HK-2 (cell line): ENCODE measurements at regions not wholly inside any gene's neighbourhood (a gene's known extent, or its start where the extent isn't known, plus 50 kb on each side); places are given as distances from the start of the nearest gene placed in this dataset.

Source experiments
- DNase-seq: peaks from one replicate; pipeline ENCODE4 v3.0.0-alpha.2; 2018; ENCODE audit not compliant: unreplicated experiment

DNA sequence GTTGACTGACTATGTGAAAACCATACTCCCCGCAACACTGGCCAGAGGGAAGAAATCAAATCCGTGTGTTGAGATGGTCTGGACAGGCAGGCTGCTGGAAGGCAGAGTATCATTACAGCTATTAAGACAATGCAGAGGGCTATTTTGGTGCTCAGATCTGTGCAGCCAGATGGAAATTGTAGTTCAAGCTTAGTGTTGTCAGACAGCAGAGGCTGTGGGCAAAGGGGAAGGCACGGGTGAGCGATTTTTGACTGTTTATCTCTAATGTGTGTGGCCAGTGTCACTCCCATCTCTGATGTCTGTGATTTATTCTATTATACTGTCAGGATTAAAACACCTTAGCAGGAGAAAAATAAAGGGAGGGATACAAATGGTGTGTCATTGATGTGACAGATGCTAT, 984.4 kb upstream of the WWC1 start:
- DNase-seq, result no peak

DNA sequence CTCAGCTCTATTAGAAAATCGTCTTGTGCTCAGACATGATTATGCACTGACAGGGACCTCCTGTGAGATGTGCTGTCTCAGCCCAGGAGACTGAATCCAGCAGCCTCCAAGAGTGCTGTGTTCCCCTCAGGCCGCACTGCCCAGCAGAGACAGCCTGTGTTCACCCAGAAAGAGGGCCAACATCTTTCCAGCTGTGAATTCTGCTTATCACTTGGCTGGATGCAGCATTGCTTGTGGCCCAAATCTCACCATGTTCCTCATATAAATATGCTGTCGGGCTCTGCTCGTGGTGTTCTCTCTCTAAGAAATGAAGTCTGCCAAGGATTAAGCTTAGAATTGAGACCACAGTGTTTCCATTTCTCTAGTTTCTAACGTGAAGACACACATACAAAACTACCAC, 983.0 kb upstream of the WWC1 start:
- no peak for DNase-seq

DNA sequence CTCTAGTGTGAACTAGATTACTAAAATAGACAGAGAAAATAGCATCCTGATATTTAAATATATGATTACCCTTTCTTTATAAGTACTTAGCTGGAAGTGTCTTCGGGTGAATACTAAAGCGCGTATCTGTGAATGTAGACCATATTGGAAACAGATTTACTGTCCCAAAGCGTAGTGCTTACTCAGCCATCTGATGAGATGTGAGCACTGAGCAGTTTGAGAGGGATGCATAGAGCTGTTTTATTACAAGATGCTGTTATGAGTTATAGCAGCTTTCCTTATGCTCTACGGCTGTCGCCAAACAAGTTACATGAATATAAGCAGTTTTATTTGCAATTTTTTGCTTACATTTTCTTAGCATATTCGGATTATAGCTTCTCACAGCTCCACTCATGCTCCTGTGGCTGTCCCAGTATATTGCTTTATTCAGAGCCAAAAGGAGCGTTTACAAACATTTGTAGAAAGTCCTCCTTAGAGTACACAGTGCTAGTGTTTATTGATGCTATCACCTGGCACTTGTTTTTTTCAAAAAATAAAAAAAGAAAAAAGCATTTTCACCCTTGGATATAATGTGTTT, 981.4 kb upstream of the WWC1 start:
- DNase-seq, result no peak

DNA sequence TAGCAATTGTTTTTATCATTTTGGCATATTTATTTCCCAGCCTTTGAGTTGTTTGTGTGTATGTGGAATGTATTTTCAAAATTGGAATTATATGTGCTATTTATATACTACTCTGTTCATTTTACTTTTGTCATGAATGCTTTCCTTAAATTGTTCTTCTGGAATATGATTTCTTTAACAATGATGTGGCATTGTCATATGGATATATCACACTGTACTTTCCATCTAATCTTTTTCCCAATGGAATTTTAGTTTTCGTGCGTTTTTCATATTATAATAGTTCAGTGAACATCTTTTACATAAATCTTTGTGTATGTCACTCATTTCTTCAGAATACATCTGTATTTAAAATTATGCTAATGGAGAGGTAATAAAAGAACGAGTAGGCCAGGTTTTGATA, 980.1 kb upstream of the WWC1 start:
- no peak for DNase-seq

DNA sequence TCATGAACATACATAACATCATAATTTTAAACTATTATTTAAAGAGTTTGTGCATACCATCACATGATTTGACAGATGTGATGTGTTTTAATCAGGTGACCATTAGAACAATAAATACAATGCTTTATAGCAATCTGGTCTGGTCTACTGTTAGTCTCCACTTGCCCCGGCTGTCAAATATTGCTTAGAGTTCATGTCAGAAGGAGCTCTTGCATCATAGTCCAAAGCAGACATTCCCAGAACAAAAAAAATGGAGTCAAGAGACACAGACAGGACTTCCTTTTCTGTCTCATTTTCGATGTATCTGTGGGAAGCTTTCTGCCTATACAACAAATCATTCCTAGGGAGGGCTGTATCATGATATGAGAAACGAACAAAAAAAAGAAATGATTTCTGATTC, 979.2 kb upstream of the WWC1 start:
- DNase-seq, result no peak

DNA sequence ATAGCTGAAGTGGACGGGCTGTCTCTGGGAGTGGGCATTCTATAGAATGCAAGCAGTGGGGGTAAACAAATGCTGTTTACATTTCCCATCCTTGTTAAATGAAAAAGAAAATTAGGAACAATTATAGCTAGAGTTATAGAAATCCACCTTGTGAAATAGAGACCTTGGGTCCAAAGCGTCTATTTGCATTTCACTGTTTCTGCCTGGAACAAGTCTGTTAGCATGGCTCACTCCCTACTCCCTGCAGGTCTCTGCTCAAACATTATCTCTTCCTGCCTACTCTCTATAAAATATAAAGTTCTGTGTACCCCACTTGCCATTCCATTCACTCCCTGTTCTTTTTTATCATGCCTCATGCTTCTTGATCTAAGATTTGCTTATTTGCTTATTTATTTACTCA, 975.7 kb upstream of the WWC1 start:
- DNase-seq, result no peak

DNA sequence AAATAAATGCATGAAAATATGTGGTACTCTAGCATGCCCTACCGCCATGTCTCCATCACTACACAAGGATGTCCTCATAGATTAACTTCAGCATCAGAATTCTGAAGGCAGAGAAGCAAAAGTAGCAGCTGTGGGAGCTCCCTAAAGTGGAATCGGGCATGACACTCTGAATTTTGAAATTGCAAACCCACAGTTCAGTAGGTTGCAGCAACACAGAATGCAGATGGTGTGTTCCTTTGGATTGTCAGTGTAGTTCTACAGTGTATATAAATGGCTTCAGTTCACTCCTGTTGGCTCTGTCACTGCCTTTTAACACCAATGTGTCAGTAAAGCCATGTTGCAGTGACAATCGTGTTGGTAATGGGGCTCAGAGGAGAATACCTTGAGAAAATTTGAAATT, 973.6 kb upstream of the WWC1 start:
- no peak for DNase-seq

DNA sequence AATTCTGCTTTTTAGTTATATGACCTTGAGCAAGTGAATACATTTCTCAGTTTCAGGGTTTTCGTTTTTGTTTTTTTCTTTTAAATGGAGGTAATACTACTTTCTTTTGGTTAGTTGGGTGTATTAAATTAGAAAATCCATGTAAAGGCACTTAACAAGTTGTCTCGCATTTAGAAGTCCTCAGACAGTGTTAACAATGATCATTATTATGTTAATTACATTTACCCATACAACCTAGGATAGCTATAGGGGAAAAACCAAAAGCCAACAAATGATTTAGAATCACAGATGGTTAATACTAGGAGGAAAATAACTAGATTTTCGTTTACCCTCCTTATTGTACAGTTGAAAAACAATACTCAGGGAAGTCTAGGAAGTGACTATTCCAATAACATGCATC, 972.2 kb upstream of the WWC1 start:
- no peak for DNase-seq

DNA sequence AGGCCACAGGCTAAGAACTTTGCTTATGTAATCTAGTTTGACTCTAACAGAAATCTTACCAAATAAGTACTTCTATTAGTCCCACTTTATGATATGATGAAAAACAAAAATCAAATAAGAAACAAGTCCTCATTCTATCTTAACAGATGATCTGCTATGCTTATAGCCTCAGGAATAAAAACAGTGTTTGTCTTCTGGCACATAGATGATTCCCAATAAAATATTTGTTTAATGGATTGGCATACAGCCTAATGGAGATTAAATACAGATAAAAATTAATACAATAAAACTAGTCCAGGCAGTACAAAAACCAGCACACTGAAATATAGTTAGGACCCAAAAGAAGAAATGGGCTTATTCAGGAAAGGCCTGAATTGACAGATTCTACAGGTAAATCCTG, 971.4 kb upstream of the WWC1 start:
- DNase-seq, result no peak

DNA sequence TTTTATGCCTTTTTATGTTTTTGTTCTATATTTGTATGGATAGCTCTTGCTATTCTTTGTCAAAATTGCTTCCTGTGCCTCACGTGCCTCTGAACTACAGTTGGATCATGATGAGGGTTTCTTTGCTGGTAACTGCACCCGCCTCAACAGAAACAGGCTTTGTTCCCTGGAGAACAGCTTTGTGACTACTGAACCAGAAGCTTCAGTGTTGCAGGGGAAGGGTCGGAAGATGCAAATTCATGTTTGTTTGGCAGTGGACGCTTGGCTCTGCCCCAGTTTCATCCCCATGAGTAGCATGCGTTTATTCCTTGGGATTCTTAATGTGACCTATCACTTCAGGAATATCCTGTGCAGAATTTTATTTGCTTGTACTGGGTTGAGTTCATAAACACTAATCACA, 959.1 kb upstream of the WWC1 start:
- DNase-seq, result no peak

DNA sequence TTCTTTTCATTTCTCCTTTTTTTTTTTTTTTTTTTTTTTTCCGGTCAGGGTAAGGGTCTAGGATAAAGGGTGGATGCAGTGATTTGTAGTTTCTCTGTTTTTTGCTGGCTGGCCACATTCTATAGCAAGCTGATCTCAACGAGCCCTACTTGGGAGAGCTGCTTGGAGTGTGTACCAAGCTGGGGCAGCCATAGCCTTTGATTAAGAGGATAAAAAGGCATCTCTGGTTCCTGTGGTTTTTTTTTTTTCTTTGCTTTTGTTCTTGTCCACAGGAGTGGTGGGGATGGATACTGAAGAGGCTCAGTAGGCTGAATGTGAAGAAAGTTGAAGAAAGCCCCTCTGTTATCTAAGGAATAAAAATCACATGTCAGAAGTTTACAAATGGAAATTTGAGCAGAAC, 955.3 kb upstream of the WWC1 start:
- no peak for DNase-seq

DNA sequence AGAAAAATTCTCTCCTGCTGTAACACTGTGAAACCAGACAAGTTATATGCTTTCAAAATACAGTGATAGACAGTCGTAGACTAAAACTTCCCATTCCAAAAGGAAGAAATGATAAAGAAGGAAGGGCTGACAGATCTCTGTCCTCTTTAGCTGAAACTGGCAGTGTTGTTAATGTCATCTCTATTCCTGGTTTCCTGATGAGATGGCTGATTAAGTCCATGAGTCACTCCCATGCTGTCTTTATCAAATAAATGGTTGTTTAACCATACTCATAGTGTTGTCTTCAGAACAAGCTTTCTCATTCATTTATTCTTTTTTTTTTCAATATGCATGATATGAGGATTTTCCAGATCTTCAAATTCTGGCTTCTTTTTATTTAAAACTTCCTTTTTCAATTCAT, 952.2 kb upstream of the WWC1 start:
- no peak for DNase-seq

DNA sequence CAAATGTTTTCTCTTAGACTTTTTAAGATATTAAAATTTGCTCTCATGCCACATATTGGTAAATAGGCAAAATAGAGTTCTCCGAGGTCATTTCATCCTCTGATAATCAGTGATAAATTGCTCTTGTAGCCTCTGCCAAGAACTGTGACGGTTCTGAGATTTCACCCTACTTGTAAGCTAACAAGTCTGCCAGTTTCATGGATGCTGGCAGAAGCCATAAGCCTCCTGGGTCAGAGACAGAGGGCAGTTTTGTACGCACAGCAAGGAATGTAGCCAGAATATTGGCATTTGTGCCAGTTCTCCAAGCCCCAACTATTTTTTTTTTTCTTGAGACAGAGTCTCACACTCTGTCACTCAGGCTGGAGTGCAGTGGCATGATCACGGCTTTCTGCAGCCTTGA, 945.0 kb upstream of the WWC1 start:
- no peak for DNase-seq

DNA sequence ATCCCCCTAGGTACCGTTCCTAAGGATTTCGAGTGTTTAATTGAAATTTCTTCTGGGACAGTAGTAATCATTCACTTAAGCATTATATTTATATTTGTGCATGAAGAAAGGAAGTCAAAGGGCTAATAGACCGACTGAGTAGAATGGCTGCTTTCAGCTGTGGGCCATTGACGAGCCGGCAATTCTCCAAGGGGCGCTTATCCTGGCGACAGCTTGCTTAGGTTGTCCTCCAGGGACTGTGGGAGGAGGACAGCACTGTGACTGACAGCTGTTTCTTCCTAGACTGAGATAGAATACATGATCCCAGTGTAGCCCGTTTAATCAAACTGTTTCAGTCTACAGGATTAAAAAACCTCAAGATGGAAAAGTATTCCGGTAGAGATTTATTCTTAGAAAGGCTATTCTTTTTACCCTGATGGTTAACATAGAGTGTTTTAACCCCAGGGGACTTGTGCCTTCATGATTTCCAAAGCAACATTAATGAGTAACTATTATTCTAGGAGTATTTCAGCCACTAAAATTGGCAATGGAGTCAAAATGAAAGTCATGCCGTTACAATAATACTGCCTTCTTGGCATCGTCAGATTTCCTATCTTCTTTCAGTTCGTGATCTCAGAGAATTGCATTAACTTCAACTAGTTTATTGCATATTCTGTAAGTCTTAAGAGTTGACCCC, 943.1 kb upstream of the WWC1 start:
- DNase-seq, result no peak

DNA sequence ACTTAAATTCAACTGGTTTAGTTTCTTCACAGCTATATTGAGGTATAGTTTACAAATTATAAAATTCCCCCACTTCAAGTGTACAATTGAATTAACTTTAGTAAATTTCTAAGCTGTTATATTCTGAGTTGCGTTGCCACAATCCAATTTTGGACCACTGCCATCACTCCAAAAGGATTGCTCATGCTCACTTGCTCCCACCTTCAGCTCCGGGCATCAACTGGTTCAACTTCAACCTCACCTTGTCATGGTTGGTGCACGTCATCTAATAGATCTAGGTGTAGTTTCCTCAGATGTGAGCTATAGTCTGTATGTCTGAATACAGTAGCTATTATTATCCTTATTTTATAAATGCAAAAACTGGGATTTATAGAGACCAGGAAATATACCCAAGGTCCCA, 942.5 kb upstream of the WWC1 start:
- no peak for DNase-seq

DNA sequence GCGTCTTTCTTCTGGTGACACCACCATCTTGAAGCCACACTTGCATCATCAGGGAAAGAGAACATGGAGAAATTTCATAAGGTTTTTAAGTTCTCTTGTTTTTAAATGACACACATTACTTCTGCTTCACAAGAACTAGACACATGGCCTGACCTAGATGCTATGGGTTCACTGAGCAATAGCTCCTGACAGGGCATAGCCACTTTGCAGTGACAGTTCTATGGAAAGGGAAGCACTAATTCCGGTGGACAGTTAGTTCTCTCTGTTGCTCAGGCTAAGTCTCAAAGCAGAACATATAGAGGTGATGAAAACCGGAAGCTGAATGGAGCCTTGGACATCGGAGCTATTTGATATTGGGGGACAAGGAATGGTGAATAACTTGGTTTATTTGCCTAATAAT, 940.1 kb upstream of the WWC1 start:
- DNase-seq, result no peak

DNA sequence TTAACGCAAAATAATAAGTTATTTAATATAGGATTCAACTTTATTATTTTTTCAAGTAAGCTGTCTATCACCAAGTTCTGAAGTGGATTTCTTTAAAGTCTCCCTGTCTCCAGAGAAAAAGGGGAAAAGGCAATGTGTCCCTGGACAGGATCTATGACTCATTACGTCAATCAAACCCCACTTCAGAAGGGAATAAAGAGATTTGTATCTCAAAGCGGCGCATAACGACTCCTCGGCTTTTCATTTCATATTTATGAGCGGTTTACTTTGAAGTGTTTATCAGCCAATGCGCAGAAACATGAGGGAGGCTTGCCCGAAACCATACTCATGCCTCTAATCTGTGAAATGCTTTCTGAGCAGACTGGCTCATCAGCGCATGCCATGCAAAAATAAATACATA, 938.6 kb upstream of the WWC1 start:
- DNase-seq, result no peak

DNA sequence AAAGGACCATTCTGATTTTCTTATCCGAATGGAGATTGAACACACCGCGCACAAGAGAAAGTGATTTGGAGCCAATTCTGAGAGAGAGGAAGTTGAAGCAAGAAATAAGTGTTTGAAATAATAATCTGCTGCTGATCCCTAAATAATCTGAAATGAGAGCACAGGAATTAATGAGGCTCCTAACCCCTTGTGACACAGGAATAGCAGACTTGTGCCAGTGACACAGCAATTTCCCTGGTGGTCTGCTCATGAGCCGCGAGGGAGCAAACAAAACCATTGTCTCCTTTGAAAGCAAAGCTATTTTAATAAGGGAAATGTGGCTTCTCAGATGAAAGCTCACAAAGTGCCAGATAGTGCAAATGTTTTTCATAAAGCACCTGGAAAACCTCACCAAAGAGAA, 936.1 kb upstream of the WWC1 start:
- DNase-seq, result no peak

DNA sequence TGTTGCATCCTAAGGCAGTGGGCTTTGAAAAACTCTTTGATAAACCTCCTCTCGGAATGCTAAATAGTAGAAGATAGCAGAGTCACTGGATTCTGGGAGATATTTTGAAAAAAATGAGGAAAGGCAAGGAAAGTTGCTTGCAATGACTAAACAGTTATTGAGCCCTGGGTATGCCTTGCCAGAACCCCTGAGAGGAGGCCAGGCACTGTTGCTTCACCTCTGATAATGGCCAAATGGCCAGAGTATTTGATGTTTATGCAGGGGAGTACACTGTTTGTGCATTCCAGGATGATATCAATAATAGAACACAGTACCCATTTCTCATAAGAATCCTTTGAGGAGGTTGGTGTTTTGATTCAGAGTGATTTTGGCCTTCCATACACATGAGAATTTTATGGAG, 935.1 kb upstream of the WWC1 start:
- DNase-seq, result no peak

DNA sequence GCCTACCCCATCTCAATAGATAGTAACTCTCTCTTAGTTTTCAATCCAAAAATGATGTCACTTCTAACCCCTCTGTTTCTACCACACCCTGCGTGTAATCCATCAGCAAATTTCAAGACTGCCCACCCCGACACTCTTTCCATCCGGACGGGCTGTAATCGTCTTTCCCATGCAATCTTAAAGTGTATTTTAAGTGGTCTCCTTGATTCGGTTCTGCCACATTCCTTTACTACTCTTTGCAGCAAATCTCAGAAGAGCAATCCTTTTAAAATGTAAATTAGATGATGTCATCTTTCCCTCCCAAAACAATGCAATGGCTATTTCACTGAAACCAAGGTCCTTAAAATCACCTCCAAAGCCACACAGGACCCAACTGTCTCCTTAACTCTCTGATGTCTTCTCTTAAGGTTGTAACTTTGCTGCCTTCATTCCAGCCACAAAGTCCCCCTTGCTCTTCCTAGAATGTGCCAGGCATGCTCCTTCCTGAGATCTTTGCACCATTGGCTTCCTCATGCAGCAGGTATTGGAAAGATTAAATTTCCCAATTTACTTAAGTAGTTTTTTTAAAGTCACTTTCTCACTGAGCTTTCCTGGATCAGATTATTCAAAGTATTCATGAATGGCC, 932.5 kb upstream of the WWC1 start:
- no peak for DNase-seq

DNA sequence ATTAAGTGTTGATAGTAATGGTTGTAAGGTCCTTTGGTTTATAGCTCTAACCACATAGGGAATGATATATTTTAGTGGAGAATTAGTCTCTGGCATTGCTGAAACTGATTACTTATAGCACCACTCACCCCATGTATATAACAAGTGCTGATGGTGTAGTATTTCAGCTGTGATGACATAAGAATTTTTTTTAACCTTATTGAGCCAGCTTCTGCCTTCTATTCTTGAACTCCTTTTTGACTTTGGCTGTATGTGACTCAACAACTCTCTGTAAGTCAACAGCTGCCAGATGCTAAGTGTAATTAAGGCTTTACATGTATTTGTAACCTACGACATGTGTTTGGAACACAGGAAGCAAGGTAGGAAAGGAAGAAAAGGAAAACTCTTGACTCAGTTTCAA, 929.6 kb upstream of the WWC1 start:
- no peak for DNase-seq

DNA sequence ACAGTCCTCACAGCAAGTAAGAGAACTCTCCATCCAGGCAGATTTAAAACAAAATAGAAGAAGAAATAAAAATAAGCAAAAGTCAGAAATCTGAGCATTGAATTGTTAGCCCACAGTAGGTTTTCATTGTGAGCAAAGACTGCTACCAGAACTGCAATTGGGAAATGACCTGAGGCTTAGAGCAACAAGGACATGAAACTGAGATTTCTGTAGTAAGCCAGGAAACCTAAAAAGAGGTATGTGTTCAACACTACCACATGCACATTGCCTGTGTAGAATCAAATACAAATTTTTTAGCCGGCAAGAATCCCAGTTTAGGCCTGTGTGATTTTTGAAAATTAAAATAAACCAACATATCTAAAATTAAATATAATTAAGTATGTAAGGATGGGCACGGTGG, 928.4 kb upstream of the WWC1 start:
- DNase-seq, result no peak

DNA sequence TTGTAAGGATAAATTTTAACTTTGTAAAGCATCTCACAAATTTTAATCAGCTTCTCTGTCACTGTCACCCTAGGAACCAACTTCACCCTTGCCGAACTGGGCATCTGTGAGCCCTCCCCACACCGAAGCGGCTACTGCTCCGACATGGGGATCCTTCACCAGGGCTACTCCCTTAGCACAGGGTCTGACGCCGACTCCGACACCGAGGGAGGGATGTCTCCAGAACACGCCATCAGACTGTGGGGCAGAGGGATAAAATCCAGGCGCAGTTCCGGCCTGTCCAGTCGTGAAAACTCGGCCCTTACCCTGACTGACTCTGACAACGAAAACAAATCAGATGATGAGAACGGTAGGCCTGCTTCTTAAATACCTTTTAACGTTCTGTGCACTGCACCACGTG, 916.3 kb upstream of the WWC1 start:
- DNase-seq, result no peak
